NAMALWA (cell line): ENCODE measurements at regions not wholly inside any gene's neighbourhood (a gene's known extent, or its start where the extent isn't known, plus 50 kb on each side); places are given as distances from the start of the nearest gene placed in this dataset.

Source experiments
- DNase-seq: peaks from one replicate; pipeline ENCODE4 v3.0.0-alpha.2; 2015; ENCODE audit warnings: low spot score

DNA sequence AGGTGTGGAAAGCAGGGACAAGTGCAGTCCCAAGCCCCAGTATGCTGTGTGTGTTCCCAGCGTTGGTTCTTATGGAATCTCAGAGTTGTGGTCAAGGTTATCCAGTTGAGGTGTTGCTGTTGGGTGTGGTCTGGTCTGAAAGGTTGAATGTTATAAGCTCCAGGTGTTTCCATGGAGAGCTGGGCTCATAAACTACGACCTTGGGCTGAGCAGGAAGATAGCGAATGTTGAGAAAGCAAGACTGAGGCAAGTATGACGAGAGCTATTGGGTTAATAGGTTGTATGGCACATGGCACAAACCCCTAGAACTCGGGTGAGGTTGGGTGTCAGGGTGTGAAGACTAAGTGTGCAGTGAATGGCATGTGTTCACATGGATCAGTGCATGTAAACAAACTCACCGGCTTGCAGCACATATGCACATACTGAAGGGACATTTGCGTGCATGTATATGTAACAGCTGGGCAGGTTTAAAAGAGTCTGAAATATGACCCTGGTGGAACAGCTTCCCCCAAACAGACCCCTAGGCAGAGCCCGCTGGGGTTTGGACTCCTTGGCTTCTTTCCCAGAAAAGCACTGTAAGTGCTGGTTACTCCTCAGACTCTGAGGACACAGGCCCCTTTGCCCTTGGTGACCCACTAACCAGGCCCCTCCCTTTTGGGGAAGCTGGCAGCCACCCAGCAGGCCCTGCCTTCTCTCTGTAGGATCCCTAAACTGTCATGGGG is 117.5 kb downstream of the NAV1 start:
- DNase-seq, result no peak

DNA sequence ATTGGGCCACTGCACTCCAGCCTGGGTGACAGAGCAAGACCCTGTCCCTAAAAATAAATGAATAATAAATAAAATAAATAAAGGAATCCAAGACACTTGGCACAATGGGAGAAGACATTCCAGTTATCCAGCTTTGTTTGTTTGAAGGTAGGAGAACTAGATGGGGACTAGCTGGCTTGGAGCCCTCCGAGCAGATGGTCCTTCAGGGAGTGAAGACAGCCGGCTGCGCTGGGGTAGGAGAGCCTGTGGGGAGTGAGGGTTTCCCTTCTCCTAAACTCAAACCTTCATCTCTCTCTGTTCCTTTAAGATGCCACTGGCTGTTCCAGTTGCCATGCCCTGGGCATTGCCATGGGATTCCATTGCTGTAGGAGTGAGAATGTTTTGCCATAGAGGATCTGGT is 120.6 kb downstream of the NAV1 start:
- DNase-seq, result no peak

DNA sequence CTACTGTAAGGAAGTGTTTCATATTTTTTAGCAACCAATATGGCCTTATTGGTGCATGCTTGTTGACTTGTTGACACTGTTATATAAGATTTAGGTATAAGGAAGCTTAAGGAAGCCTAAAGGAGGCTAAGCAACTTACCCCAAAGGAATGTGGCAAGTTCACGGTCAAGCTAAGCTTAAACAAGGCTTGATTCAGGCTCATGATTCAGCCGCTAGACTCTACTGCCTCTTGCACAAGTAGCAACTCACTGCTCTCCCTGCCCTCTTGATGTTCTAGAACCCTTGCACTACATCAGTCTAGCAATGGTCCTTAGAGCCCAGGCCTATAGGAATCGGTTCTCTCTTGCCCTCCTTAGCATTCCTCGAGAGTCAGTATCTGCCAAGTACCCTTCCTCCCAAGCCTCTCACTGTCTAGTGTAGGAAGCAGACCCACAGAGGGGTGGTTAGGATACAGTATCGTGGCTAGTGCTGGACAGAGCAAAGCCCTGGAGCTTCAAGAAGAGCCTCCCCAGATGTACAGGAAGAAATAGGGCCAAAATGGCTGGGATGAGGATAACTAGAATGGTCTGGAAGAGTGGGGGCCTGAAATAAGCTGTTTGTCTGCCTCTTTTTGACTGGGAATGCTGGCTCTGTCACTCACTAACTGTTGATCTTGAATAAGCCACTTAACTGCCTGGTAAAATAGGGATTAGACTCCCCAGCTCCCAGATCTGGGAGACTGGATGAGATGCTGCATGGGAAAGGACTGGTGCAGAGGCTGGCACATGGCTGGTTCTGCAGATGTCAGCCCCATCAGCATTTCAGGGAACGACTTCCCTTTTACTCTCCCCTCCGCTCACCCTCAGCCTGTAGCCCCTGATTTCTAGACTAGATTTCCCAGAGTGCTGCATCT is 122.2 kb downstream of the NAV1 start:
- DNase-seq, result no peak

DNA sequence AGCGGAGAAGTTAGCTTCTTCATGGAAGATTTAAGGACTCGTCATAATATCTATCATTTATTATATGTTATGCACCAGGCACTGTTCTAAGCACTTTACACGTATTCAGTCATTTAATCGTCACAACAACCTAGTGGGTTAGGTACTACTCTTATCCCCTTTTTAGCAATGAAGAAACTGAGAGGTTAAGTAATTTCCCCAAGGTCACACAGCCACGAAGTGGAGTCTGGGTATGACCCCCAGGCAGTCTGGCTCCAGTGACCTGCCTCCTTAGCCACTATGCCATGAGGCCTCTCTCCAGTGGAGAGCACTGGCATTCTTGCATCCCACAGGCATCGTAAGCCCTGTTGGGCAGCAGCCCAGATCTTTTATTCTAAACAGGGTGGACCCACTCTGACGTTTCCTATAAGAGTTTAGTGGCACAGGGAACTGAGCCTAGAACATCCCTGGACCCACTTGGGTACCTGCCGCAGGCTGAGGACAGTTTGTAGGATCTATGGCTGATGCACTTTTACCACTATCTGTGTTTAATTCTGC is 123.0 kb downstream of the NAV1 start:
- no peak for DNase-seq

DNA sequence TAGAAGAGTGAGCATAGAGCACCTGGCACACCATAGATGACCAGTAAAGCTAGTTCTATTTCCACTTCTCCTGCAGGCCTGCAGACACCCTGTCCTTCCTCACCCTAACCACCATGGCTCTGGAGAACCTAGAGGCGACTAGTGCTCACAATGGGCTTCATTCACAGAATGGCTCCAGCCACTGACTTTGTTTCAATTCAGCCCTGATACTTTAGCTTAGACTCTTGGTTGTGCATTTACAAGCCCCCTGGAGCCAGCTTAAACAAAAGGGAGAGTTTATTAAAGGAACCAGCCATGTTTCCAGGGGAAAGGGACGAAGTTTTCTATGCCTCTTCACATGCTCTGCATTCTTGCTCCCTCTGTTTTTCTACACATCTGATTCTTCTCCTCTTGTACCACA is 123.7 kb downstream of the NAV1 start:
- no peak for DNase-seq

DNA sequence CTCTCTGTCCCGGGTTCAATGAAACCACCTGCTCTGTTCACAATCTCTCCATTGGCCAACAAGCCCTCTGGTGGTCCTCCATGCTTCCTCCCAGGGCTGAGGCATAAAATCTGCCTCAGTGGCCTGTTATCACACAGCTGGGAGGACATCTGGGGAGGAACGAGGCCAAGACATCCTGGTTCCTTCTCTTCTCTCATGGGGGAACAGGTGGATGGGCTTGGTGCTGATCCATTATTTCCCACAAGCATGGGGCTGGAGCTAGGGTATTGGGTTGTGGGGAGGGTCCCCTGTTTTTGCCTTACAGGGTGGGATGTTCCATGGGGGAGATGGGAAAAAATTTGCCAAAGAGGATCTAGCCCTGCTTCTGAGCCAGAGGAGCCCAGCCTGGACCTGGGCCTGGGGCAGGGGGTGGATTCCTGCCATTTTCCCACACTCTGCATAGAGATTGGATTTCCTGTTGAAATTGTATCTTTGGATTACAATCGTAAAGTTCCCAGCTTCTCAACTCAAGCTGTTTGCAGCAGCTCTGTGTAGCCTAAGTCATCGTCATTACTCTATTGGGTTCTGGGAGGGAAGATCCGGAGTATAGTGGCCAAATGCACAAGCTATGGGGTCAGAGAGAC is 124.7 kb downstream of the NAV1 start:
- DNase-seq, result no peak

DNA sequence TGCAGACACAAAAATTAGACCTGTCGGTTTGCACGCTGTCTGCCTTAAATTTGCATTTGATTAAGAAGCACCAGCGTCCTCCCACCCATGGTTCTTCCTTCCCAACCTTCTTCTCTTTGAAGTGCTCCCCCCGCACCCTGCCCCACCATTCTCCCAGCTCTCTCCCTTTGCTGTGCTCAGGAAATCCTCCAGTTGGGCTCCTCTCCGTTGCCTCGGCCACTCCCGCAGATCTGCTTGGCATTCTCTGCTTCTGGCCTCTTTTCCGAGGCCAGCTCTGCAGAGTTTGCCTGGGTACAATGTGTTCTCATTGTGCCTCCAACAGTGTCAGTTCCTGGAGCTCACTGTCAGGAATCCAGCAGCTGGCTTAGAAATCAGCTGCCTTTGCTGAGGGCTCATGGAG is 126.1 kb downstream of the NAV1 start:
- no peak for DNase-seq

DNA sequence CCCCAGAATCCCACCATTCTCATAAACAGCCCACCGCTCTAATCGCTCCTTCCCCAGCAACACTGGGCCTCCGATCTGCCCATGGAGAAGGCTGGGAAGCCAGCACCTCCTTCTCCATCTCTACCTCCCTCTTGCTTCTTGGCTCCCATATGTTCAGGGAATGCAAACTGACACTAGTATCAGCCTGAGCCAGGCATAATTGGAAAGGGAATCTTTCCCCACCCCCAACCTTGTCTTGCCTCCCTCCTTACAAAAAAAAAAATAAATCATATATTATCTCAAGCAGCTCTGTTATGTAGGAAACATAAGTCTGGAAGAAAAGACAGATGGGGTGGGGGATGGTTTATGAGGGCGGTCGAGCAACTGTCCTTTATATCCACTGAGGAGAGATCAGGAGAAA is 127.2 kb downstream of the NAV1 start:
- no peak for DNase-seq

DNA sequence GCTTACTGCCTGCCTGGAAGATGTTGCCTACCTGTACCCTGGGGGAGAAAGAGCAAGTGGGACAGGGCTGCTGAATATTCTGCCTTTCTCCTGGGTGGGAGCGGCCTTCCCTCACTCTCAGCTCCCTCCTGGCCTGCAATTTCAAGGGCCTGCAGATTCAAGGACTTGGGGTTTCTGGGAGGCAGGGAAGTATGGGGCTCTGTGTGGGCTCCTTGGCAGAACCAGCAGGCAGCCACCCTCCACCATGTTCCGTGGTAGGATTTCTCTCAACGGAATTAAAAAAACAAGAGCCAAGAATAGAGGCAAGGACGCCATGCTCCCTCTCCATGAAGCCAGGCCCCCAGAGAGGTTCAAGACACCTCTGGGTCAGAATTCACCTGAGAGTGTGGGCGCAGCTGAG is 127.7 kb downstream of the NAV1 start:
- no peak for DNase-seq

DNA sequence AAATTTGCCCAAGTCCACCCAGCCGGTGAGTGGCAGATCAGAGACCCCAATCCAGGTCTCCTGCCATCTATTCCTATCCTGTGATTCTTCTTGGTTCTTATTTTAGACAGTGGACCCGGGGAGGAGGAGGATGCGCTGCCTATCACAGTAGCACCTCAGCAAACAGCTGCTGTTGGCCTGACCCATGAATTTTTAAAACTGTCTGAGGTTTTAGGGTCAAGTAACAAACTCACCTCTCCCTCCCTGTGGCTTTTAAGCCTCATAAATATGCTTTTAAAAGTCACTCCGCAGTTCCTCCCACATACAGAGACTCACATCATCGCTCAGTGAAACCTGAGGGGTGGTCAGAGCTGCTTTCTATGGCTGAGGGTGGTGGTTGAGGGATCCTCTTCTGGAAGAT is 128.6 kb downstream of the NAV1 start:
- DNase-seq, result no peak

DNA sequence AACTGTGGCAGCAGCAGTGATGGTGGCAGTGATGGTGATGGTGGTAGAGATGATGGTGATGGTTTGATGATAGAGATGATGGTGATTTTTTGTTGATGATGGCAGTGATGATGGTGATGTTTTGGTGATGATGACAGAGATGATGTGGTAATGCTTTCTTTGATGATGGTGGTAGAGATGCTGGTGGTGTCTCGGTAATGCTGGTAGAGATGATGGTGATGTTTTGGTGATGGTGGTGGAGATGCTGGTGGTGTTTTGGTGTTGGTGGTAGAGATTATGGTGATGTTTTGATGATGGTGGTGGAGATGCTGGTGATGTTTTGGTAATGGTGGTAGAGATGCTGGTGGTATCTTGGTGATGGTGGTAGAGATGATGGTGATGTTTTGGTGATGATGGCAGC is 131.6 kb downstream of the NAV1 start:
- no peak for DNase-seq

DNA sequence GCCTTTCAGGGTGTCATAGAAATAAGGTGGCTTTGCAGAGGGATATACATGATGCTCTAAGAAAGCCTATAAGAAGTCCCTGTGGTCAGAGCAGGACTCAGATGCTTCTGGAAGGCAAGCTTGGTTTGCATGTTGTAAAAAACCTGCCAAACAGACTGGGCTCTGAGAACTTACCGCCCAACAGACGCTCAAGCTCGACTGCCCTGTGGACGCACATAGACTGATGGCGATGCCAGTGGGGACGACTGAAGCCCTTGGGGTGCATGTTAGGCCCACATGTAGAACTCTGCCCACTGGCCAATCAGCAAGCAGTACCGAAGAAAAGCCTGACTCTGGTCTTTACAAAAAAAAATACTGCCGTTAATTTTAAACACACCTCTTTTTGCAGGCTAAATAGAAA is 133.8 kb downstream of the NAV1 start:
- DNase-seq, result no peak

DNA sequence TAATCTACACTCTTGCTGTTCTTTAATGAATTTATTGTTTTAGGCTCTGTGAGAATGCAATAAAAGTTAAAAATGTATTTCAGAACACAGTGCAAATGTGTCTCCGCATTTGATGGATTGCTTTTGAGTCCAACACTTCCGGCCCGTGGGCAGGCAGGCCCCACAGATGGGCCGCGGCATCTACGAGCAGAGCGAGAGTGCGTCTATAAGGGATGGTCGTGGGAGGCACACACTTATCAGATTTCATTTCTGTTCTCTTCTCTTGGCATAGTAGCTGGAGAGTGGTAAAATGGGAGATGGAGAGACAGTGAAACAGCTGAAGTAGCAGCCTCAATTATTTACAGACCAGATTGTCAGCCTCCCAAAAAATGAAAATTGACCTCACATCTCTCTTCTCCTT is 134.2 kb downstream of the NAV1 start:
- DNase-seq, result no peak

DNA sequence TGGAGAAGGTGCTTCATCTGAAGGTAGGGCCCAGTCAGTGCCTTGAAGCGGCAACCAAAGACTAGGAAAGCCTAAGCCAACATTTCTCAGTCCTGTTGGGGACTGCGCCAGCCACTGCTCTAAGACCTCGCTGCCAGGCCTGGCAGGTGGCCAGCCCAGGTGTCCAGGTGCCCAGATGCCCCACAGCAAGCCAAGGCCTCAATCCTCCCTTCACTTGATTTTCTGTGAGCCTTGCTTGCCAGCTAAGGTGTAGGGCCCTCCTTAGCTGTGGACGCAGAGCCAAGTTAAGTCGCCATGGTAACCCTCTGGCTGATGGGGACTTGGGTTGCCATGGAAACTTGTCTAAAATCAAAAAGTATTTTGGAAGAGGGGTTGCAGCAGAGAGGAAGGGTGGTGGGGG is 135.0 kb downstream of the NAV1 start:
- DNase-seq, result no peak

DNA sequence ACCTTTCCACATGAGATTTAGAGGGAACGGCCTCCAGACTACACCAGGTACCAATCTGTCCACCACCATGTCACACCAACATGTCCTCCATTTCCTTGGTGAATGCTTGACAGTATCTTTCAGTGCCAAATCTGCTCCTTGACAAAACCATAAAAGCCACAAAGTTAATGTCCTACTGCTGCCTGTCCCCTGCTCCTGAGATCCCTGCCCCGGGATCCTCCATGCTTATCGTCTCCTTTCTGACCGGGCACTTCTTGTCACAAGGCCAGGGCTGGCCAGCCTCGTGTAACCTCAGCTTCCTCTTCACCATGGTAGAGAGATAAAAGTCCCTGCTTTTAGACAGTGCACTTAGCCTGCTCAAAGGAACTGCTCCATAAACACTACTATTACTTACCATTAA is 136.2 kb downstream of the NAV1 start:
- DNase-seq, result no peak

DNA sequence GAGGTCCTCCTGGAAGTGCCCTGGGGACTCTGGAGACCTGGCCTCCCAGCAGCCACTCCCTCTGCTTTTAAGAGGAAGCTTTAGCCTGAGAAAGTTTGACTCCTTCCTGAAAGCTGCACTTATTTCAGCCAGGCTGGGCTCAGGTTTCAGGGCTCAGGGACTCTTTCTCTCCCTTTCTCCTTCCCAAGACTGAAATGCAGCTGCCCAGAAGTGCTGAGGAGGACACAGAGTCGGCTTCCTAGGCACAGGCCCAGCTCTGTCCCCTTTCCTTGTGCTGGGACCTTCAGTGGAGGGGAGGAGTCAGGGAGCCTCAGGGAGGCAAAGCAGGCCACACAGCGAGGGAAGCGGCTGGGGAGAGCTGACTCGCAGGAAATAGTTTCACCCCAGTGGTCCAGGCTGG is 137.3 kb downstream of the NAV1 start:
- no peak for DNase-seq

DNA sequence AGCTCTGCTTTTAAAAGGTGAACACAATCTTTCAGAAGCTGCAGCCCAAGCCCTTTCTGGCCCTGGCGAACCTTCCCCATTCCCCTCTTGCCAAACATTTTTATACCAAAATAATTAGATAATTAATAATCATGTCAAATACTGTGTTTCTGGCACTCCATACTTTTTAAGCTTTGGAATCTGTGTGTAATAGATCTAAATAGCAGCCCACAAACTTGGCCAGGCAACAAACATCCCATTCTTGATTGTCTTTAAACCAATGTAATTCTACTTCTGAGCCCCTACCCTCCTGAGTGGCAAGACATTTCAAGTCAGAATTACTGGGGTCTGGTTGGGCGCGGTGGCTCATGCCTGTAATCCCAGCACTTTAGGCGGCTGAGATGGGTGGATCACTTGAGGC is 137.7 kb downstream of the NAV1 start:
- no peak for DNase-seq

DNA sequence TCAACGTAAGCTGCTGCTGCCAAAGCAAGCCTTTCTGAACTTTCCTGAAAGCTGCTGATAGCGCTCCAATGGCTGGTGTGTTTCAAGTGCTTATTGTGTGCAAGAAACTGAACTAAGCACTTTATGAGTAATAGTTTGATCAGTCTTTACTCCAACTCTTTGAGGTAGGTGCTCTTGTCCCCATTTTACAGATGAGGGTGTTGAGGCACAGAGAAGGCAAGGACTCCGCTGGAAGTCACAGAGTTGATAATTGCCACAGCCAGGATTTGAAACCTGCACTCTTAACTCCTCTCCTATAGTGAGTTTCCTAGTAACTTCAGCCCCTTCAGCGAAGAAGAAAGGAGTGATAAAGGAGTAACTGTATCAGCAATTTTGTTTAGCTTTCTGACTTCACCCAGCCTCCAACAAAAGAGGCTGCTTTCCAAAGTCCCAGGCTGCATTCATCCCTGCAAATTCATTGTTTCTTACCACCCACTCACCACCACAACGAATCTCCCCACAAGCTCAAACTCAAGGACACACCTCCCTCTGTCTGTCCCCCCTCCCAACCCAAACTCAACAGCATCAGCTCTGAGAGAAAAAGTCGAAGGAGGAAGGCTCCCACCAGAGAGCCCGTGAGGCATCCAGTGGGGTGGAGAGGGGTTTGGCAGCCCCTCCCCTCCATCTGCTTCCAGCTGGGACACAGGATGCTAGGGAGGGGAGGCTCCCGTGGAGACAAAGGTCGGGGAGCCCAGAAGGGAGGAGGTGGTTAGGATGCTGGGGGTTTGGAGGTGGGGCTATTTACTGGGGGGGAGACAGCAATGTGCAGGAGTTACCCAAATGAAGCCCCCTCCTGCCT is 139.6 kb downstream of the NAV1 start:
- no peak for DNase-seq

DNA sequence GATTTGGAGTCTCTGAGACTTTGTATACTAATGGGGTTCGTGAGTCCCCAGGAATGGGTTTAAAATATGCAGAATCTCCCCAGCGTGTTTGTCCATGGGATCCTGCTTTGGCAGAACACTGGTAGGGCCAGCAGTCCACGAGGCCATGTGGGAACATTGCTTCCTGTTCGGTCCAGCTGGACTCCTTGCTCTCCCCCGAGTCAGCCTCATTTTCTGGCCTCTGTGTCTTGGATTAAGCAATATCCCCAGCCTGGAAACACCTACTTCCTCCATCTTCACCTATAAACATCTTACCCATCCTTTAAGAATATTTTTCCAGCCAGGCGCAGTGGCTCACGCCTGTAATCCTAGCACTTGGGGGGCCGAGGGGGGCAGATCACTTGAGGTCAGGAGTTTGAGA is 142.4 kb downstream of the NAV1 start:
- DNase-seq, result no peak

DNA sequence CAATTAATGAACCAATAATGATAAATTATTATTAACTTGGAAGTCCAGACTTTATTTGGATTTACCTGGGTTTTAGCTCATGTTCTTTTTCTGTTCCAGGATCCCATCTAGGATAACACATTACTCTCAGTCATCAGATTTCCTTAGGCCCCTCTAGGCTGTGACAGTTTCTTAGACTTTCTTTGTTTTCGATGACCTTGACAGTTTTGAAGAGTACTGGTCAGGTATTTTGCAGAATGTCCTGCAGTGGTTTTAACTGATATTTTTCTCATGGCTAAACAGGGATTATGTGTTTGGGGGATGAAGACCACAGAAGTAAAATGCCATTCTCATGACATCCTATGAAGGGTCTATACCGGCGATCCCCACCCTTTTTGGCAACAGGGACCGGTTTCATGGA is 144.0 kb downstream of the NAV1 start:
- DNase-seq, result no peak

DNA sequence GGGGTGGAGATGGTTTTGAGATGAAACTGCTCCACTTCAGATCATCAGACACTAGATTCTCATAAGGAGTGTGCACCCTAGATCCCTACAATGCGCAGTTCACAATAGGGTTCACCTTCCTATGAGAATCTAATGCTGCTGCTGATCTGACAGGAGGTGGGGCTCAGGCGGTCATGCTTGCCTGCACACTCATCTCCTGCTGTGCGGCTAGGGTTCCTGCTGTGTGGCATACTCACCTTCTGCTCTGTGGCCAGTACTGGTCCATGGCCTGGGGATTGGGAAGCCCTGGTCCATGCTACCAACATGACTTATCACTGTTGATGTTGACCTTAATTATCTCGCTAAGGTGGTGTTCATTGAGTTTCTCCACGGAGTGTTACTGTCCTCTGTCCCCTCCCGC is 144.5 kb downstream of the NAV1 start:
- no peak for DNase-seq

DNA sequence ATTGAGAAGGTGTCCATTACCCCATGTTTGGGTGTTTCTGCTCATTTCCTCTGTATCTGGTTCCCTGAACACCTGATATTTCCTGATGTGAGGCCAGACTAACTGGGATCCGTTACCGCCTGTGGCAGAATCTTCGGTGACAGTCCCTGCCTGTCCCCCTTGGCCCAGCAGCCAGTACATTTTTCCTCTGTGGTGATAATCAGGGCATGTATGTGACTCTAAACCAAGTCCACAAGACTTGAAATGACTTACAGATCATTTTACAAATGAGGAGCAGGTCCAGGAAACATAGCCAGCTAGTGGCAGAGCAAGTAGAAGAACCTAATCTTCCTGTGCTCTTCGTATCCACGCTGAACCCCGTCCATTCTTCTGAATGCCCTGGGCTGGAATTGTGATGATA is 143.5 kb upstream of the IPO9 start:
- no peak for DNase-seq
